Left lung (tissue), 4 donors: ENCODE measurements at regions not wholly inside any gene's neighbourhood (a gene's known extent, or its start where the extent isn't known, plus 50 kb on each side); places are given as distances from the start of the nearest gene placed in this dataset.
A peak's percentile ranks its signal among the peaks of the same experiment; 100 is the strongest.

ENCODE experiments used
- ATAC-seq: fragments of 200-7000 bp; cut with Tn5 transposase; one replicate; pipeline ENCODE4 v1.9.1; 2020; ENCODE audit warnings: moderate library complexity
- DNase-seq, 4 donors: peaks; one replicate each; pipeline ENCODE4 v3.0.0-alpha.2; 2013 to 2020
- H3K27ac ChIP-seq, 2 donors: fragments of 200-600 bp; sonication (generic) in 1 of 2; one replicate each; pipeline versions ENCODE4 v1.5.0 to v1.8.0; 2020 to 2021
- H3K27me3 ChIP-seq, 2 donors: fragments of 200-600 bp; sonication (generic) in 1 of 2; one replicate each; pipeline versions ENCODE4 v1.5.0 to v1.8.0; 2020 to 2021
- H3K36me3 ChIP-seq, 2 donors: fragments of 200-600 bp; sonication (generic) in 1 of 2; one replicate each; pipeline versions ENCODE4 v1.5.0 to v1.8.0; 2020 to 2021
- H3K4me1 ChIP-seq, 2 donors: fragments of 200-600 bp; one replicate each; pipeline ENCODE4 v1.8.0; 2021
- H3K4me3 ChIP-seq, 2 donors: fragments of 200-600 bp; sonication (generic) in 1 of 2; one replicate each; pipeline versions ENCODE4 v1.5.0 to v1.8.0; 2020 to 2021; ENCODE audit warnings: mild to moderate bottlenecking in 1 of 2
- H3K9me3 ChIP-seq, 2 donors: fragments of 200-600 bp; sonication (generic) in 1 of 2; one replicate each; pipeline versions ENCODE4 v1.5.0 to v1.8.0; 2020 to 2021
- CTCF ChIP-seq, 2 donors: fragments of 200-600 bp; sonication (generic) in 1 of 2; IDR thresholded peaks; one replicate each; pipeline versions ENCODE4 v1.5.0 to v1.8.0; 2021; ENCODE audit warnings: antibody characterized with exemption in 2 of 2
- intact Hi-C, 2 donors: fragments of 100-400 bp; cut with DNase I; formaldehyde crosslinking; loops; one replicate each; pipeline versions ENCODE4 v1.11.2 to v1.14.2; 2022
- donor health status: DM: no; HTN: yes; CAD: no.
- donor health status: DM: no; HTN: no; CAD: no.

- intact Hi-C loops = no loop called here
- Histone ChIP-seq H3K4me1 (no peaks in the 10 kb centered on the region), H3K4me3 (no peak overlapping the region), H3K9me3 (no peaks in the 10 kb centered on the region), H3K36me3 (no peaks in the 10 kb centered on the region), H3K27ac (no peak overlapping the region), H3K27me3 (peaks cover 0 to 5% of the 10 kb centered on the region in 2 donors)
- ATAC-seq = peak; percentile 47
- TF ChIP-seq CTCF (IDR thresholded peaks at IDR 0.05) = peak; percentile 46 to 62
- peak in 1 of 4 donors; percentile 1 for DNase-seq
Measured at GRCh38 chrX:100512471-100512870, 72.3 kb upstream of the TNMD start.

- H3K9me3 ChIP-seq = no peaks in the 10 kb centered on the region
- no peaks in the 10 kb centered on the region for H3K36me3 ChIP-seq
- no peaks in the 10 kb centered on the region for H3K27me3 ChIP-seq
- DNase-seq (no peak), ATAC-seq (no peak)
- TF ChIP-seq CTCF (IDR thresholded peaks at IDR 0.05) = no peak
- intact Hi-C loops = no loop called here
- no peaks in the 10 kb centered on the region for H3K4me1 ChIP-seq
- H3K27ac ChIP-seq = no peak overlapping the region
- no peak overlapping the region for H3K4me3 ChIP-seq
Measured at GRCh38 chrX:100494646-100495370, 84.7 kb upstream of the PCDH19 start.

GRCh38 chrX:100491174-100491573 lies 81.1 kb upstream of the PCDH19 start:
- Histone ChIP-seq H3K36me3 (no peaks in the 10 kb centered on the region), H3K27me3 (no peaks in the 10 kb centered on the region), H3K4me3 (no peak overlapping the region), H3K4me1 (no peaks in the 10 kb centered on the region), H3K27ac (no peak overlapping the region), H3K9me3 (no peaks in the 10 kb centered on the region)
- no peak for TF ChIP-seq CTCF (IDR thresholded peaks at IDR 0.05)
- ATAC-seq (no peak), DNase-seq (no peak)
- intact Hi-C loops = no loop called here

- no peaks in the 10 kb centered on the region for H3K4me1 ChIP-seq
- no peak for ATAC-seq
Measured at GRCh38 chrX:100487795-100488194, 77.7 kb upstream of the PCDH19 start.

GRCh38 chrX:100484971-100485370 lies 74.9 kb upstream of the PCDH19 start:
- Histone ChIP-seq H3K27me3 (no peaks in the 10 kb centered on the region), H3K9me3 (no peaks in the 10 kb centered on the region), H3K27ac (no peak overlapping the region), H3K4me1 (no peaks in the 10 kb centered on the region), H3K36me3 (no peaks in the 10 kb centered on the region), H3K4me3 (no peak overlapping the region)
- intact Hi-C loops = no loop called here
- no peak for DNase-seq
- TF ChIP-seq CTCF (IDR thresholded peaks at IDR 0.05) = no peak
- no peak for ATAC-seq

More at GRCh38 chrX:100487795-100488194, 77.7 kb upstream of the PCDH19 start:
- H3K27me3 ChIP-seq = no peaks in the 10 kb centered on the region
- no peaks in the 10 kb centered on the region for H3K36me3 ChIP-seq
- H3K4me3 ChIP-seq = no peak overlapping the region
- TF ChIP-seq CTCF (IDR thresholded peaks at IDR 0.05) = no peak
- no peak for DNase-seq
- H3K27ac ChIP-seq = no peak overlapping the region
- H3K9me3 ChIP-seq = no peaks in the 10 kb centered on the region
- intact Hi-C loops = no loop called here
